Natural killer cell treated with Interleukin-12 subunit alpha and Interleukin-12 subunit beta and Interleukin-15 and Interleukin-18, amount 100 ng/mL, for 72 hours (primary cell): ENCODE measurements at regions not wholly inside any gene's neighbourhood (a gene's known extent, or its start where the extent isn't known, plus 50 kb on each side); places are given as distances from the start of the nearest gene placed in this dataset.

ENCODE experiments used
- ATAC-seq, 2 donors: fragments of 150-1000 bp; cut with Tn5 transposase in 1 of 2; sonication (Bioruptor Pico), chemical (Tn5 transposase) in 1 of 2; 2 replicates each; pipeline ENCODE4 v1.10.0; 2021
- DNase-seq: peaks from one replicate; pipeline ENCODE4 v3.0.0; 2022; ENCODE audit warnings: low spot score
- H3K27ac Mint-ChIP-seq, 2 donors: 1 replicate in 1 of 2; 2 replicates in 1 of 2; pipeline ENCODE4 v1.8.0; 2022; ENCODE audit warnings: mixed read lengths in 2 of 2, mild to moderate bottlenecking in 1 of 2, moderate library complexity in 1 of 2
- H3K27me3 Mint-ChIP-seq, 2 donors: 1 replicate in 1 of 2; 2 replicates in 1 of 2; pipeline ENCODE4 v1.8.0; 2022; ENCODE audit warnings: mixed read lengths in 2 of 2
- H3K36me3 Mint-ChIP-seq: one replicate; pipeline ENCODE4 v1.8.0; 2022; ENCODE audit warnings: mixed read lengths
- H3K4me1 Mint-ChIP-seq, 2 donors: 1 replicate in 1 of 2; 2 replicates in 1 of 2; pipeline ENCODE4 v1.8.0; 2022; ENCODE audit warnings: low read depth in 2 of 2, mixed read lengths in 2 of 2, mild to moderate bottlenecking in 1 of 2
- H3K4me3 Mint-ChIP-seq: one replicate; pipeline ENCODE4 v1.8.0; 2022; ENCODE audit warnings: mixed read lengths
- H3K9me3 Mint-ChIP-seq: 2 replicates; pipeline ENCODE4 v1.8.0; 2022; ENCODE audit warnings: mixed read lengths

DNA sequence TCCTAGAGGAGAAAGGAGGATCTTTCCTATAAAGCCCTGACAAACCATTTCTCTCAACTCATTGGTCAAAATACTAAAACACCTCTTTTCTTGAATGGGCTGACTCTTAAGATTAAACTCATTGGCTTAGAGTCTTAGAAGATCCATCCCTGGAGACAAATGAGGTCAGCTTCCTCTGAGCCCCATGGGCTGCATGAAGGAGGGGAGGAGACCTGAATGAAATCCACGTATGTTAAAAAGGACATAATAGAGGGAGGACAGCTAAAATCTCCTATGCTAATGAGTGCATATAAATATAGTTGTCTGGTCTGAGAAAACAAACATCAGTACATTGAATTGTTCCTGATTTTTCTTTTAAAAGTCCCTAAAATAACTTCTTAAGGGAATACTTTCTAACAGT is 255.0 kb downstream of the TBL1XR1 start:
- H3K4me1 Mint-ChIP-seq, result no peaks in the 10 kb centered on the region
- H3K9me3 Mint-ChIP-seq, result no peaks in the 10 kb centered on the region
- peaks cover 8 to 11% of the 10 kb centered on the region in 2 donors for H3K27me3 Mint-ChIP-seq
- H3K36me3 Mint-ChIP-seq, result no peaks in the 10 kb centered on the region
- no peak for DNase-seq
- no peak overlapping the region for H3K27ac Mint-ChIP-seq
- ATAC-seq, result no peak
- H3K4me3 Mint-ChIP-seq, result no peak overlapping the region

DNA sequence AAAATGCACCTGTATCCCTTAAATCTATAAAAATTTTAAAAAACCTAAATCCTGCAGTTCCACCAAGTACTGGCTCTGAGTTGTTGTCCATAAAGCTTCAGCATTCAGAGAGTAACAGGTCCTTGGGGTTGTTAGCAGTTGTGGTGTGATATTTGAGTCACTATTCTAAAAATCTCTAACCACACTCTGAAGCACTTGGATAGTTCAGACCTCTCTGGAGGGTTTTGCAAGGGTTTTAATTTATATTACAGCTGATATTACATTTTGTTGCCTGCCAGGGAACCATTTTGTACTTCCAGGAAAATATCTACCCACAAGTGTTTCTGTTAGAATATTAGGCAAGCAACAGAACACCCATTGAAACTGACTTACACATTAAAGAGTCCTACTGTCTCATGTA is 255.6 kb downstream of the TBL1XR1 start:
- DNase-seq (no peak), ATAC-seq (peak; percentile 75 to 78)
- Mint-ChIP-seq H3K27ac (no peak overlapping the region), H3K4me1 (no peaks in the 10 kb centered on the region), H3K36me3 (no peaks in the 10 kb centered on the region), H3K27me3 (peaks cover 8 to 11% of the 10 kb centered on the region in 2 donors), H3K4me3 (no peak overlapping the region), H3K9me3 (no peaks in the 10 kb centered on the region)

DNA sequence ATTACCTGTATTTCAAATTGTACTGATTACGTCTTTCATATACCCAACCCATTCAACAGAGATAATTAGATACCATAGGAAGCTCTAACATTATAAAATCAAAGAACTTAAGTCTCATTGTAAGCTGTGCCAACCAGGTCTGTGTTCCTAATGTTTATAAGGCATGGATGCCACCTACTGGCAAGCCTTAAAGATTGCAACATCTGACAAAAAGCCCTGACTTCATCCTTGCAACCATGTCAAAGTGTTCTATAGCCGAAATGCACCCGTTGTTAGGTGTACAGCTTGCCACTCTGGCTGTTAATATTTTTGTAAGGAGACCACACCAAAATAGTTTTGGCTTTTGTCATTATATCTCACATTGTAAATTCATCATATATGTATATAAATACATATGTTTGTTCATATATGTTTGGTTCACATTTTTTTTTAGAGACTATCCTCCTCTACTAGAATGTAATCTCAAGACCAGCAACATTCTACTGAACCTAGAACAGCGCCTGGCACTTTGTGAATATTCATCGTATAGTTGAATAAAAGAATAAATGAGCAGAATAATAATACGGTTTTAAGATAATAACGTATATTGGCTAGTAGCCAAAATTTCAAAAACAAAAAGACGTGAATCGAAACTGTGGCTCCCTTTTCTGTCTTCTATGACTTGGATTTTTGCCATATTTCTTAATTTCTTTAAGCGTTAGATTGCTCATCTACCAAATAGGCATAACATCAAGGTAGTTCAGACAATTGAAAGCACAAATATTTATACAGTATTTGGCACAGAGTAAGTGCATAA is 258.1 kb downstream of the TBL1XR1 start:
- no peaks in the 10 kb centered on the region for H3K4me1 Mint-ChIP-seq
- ATAC-seq (peak in 1 of 2 donors; percentile 52), DNase-seq (no peak)
- H3K9me3 Mint-ChIP-seq, result no peaks in the 10 kb centered on the region
- H3K36me3 Mint-ChIP-seq, result no peaks in the 10 kb centered on the region
- H3K27me3 Mint-ChIP-seq, result peaks cover 13 to 19% of the 10 kb centered on the region in 2 donors
- no peak overlapping the region for H3K4me3 Mint-ChIP-seq
- H3K27ac Mint-ChIP-seq, result no peak overlapping the region

DNA sequence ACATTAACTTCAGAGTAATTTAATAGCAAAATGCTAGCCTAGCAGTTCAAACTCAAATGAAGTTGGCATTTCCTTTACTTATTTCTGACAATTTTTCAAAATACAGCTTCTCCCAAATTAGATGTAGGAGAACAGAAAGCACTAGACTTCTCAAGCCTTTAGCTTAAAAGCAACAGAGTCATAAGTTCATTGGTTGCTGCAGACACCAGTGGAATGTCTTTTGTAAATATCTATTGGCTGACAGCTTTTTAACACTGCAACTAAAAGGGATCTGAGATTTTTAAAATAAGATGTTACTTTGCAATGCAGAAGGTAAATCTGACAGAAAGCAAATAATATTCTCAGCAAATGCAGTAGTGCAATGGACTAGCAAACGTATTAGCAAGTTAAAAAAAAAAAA is 259.3 kb downstream of the TBL1XR1 start:
- H3K9me3 Mint-ChIP-seq, result no peaks in the 10 kb centered on the region
- no peak overlapping the region for H3K27ac Mint-ChIP-seq
- no peaks in the 10 kb centered on the region for H3K36me3 Mint-ChIP-seq
- H3K27me3 Mint-ChIP-seq, result peaks cover 20 to 26% of the 10 kb centered on the region in 2 donors
- H3K4me3 Mint-ChIP-seq, result no peak overlapping the region
- no peaks in the 10 kb centered on the region for H3K4me1 Mint-ChIP-seq
- no peak for DNase-seq
- no peak for ATAC-seq

DNA sequence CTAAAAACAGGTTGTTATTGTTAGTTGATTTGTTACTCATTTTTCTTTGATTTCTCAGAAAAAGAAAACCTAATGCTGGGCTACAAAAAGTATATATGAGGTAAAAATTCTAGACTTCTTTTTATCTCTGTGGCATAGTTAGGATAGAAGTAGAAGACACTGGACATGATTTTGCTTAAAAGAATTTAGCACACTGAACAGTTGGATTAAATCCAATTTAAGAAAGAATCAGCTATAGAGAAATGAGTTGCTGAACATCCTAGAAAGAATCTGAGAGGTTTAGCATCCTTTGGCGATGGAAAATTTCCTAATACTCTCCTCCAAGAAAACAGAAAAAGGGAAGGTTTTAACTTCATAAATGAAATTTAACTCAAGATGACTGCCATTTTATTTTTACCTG is 259.7 kb downstream of the TBL1XR1 start:
- Mint-ChIP-seq H3K4me3 (no peak overlapping the region), H3K27me3 (peaks cover 20 to 29% of the 10 kb centered on the region in 2 donors), H3K9me3 (no peaks in the 10 kb centered on the region), H3K36me3 (no peaks in the 10 kb centered on the region), H3K4me1 (no peaks in the 10 kb centered on the region), H3K27ac (no peak overlapping the region)
- ATAC-seq (no peak), DNase-seq (no peak)

DNA sequence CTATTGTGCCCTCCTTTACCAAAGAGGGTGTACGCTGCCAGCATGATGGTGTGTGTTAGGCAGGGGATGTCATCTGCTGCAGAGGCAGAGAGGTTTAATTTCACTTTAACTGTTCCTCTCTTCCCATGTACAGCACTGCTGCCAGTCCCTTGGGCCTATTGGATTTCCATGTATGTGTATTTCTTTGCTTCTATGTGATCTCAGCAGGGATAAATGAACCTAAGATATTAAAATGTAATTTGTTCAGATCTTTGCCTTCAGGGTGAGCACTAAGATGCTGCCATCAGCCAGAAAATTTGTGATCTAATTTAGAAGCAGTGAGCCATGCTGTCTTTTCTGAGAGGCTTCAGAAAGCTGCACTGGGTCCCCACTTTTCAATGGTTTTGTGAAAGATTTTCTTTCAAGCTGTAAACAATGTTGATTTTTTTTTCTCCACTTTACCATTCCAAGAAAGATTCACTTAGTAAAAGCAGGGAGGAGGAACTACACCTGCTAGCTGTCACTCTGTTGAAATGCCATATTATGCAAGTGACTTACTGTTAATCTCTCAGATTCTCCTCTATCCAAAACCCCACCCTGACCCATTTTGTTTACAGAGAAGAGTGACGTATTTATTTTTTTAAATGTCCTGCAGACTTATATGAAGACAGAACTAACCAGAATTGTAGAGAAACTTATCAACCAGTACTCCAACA is 261.9 kb downstream of the TBL1XR1 start:
- Mint-ChIP-seq H3K9me3 (no peaks in the 10 kb centered on the region), H3K4me3 (no peak overlapping the region), H3K27ac (no peak overlapping the region), H3K27me3 (peaks cover 14 to 22% of the 10 kb centered on the region in 2 donors), H3K36me3 (no peaks in the 10 kb centered on the region), H3K4me1 (no peaks in the 10 kb centered on the region)
- DNase-seq, result no peak
- peak in 1 of 2 donors; percentile 53 for ATAC-seq

DNA sequence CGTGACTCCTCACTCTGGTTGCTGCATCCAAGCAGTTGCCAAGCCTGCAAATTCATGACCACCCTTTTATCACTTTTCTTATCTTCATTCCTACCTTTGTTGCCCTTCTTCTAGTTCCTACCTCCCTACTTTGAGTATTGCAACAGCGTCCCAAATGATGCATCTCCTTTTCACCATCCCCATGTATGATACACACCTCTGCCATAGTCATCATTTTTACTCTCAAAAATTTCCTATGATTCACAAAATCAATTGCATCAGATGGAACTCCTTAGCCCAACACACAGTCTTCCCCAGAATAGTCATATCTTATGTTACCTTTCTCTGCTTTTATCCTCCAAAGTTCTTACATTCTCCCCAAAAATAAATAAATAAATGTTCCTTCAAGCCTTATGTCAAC is 262.6 kb downstream of the TBL1XR1 start:
- no peak for ATAC-seq
- peaks cover 12 to 18% of the 10 kb centered on the region in 2 donors for H3K27me3 Mint-ChIP-seq
- H3K4me1 Mint-ChIP-seq, result no peaks in the 10 kb centered on the region
- H3K27ac Mint-ChIP-seq, result no peak overlapping the region
- no peak overlapping the region for H3K4me3 Mint-ChIP-seq
- H3K36me3 Mint-ChIP-seq, result no peaks in the 10 kb centered on the region
- no peak for DNase-seq
- no peaks in the 10 kb centered on the region for H3K9me3 Mint-ChIP-seq

DNA sequence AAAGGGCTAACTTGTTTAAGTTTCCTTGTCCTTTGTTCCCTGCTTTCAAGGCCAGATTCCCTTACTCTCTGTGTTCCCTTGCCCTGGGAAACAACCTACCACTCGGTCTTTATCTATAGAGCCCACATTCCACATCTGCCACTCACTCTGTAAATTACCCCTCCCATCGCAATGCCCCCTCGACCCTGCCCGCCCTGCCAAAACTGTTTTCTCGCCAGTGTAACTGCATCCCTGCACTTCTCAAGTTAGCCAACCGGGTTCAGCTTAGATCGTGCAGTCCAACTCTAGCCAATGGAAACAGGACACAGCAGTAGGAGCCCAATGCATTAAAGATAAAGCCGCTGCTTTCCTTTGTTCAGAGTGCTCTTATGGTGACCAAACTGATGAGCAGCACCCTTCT is 263.6 kb downstream of the TBL1XR1 start:
- H3K27me3 Mint-ChIP-seq, result peaks cover 12 to 18% of the 10 kb centered on the region in 2 donors
- H3K36me3 Mint-ChIP-seq, result no peaks in the 10 kb centered on the region
- no peaks in the 10 kb centered on the region for H3K4me1 Mint-ChIP-seq
- ATAC-seq (no peak), DNase-seq (no peak)
- H3K9me3 Mint-ChIP-seq, result no peaks in the 10 kb centered on the region
- H3K4me3 Mint-ChIP-seq, result no peak overlapping the region
- H3K27ac Mint-ChIP-seq, result no peak overlapping the region

DNA sequence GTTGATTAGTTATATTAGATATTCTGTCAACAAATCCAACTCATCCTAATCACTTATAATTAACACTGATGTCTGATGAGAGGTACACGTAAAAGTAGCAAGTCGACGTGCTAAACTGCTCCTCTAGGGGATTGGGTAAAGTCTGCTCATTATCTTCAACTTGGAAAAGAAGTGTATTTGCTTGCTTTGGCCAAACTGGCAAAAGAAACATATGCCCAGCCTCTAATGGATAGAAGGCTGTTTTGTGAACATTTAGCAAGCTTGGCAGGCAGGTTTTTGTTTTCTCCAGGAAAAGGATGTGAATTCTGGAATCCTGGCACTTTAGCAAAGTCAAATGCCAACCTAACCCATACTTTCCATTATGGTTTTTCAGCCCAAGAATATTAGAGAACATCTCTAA is 264.8 kb downstream of the TBL1XR1 start:
- ATAC-seq, result no peak
- Mint-ChIP-seq H3K4me1 (no peaks in the 10 kb centered on the region), H3K9me3 (no peaks in the 10 kb centered on the region), H3K27me3 (peaks cover 12 to 19% of the 10 kb centered on the region in 2 donors), H3K36me3 (no peaks in the 10 kb centered on the region), H3K27ac (no peak overlapping the region), H3K4me3 (no peak overlapping the region)
- no peak for DNase-seq

DNA sequence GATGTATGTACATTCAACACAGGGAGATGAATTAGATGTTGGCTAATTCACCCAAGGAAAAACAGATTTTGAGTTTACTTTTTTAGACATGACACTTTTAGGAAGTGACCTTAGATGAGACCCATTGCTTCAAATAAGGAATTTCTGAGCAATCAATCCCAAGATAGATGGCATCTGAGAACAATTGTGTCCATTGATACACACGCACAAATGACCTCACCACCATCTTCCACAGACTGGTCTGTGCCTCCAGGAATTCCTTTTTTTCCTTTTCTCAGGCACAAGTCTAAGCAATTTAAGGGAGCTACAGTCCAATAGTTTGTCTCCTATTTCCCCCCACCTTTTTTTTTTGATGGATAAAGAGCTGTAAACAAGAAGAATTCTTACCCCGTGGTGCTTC is 265.3 kb downstream of the TBL1XR1 start:
- no peak overlapping the region for H3K27ac Mint-ChIP-seq

DNA sequence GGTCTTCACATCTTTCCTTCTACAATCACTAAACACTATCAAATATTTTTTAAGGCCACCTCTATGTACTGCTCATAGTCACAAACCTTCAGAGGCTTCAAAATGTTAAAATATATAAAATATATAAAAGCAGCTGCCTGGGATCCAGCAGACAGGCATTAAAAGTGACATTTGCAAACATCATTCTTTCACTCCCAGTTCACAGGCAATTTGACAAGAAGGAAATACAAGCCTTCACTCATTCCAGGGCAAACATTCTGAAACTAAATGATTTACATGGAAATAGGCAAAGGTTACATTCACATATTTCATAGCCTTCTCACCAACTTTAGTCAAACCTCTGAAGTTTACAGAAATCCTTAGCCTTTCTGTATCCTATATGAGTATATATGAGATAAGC is 266.3 kb downstream of the TBL1XR1 start:
- peaks cover 6 to 8% of the 10 kb centered on the region in 2 donors for H3K4me1 Mint-ChIP-seq
- DNase-seq, result no peak
- H3K36me3 Mint-ChIP-seq, result no peaks in the 10 kb centered on the region
- H3K9me3 Mint-ChIP-seq, result no peaks in the 10 kb centered on the region
- peaks cover 19 to 26% of the 10 kb centered on the region in 2 donors for H3K27me3 Mint-ChIP-seq
- ATAC-seq, result no peak
- no peak overlapping the region for H3K27ac Mint-ChIP-seq
- no peak overlapping the region for H3K4me3 Mint-ChIP-seq

More for the DNA sequence above, 265.3 kb downstream of the TBL1XR1 start:
- peaks cover 0 to 4% of the 10 kb centered on the region in 2 donors for H3K4me1 Mint-ChIP-seq
- no peaks in the 10 kb centered on the region for H3K36me3 Mint-ChIP-seq
- H3K9me3 Mint-ChIP-seq, result no peaks in the 10 kb centered on the region
- H3K4me3 Mint-ChIP-seq, result no peak overlapping the region
- DNase-seq (no peak), ATAC-seq (no peak)
- peaks cover 15 to 24% of the 10 kb centered on the region in 2 donors for H3K27me3 Mint-ChIP-seq

DNA sequence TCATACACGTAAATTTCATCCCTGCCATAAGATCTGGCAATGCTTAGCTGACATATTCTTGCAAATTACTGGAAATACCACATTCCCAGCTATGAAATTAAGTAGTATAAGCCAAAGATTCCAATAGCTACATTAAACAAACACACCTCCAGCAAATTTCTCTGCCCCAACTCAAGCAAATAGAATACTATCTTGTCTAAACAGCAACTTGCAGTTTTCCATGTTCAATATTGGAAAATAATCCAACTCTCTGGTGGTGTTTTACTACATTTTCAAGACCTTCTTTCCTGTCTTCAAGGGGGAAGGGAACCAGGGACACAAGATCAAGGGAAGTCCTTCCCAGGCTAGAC is 268.7 kb downstream of the TBL1XR1 start:
- Mint-ChIP-seq H3K4me3 (no peak overlapping the region), H3K27me3 (peaks cover 13 to 20% of the 10 kb centered on the region in 2 donors), H3K36me3 (no peaks in the 10 kb centered on the region), H3K9me3 (no peaks in the 10 kb centered on the region), H3K27ac (no peak overlapping the region), H3K4me1 (peaks cover 6 to 8% of the 10 kb centered on the region in 2 donors)
- ATAC-seq, result no peak
- DNase-seq, result no peak

DNA sequence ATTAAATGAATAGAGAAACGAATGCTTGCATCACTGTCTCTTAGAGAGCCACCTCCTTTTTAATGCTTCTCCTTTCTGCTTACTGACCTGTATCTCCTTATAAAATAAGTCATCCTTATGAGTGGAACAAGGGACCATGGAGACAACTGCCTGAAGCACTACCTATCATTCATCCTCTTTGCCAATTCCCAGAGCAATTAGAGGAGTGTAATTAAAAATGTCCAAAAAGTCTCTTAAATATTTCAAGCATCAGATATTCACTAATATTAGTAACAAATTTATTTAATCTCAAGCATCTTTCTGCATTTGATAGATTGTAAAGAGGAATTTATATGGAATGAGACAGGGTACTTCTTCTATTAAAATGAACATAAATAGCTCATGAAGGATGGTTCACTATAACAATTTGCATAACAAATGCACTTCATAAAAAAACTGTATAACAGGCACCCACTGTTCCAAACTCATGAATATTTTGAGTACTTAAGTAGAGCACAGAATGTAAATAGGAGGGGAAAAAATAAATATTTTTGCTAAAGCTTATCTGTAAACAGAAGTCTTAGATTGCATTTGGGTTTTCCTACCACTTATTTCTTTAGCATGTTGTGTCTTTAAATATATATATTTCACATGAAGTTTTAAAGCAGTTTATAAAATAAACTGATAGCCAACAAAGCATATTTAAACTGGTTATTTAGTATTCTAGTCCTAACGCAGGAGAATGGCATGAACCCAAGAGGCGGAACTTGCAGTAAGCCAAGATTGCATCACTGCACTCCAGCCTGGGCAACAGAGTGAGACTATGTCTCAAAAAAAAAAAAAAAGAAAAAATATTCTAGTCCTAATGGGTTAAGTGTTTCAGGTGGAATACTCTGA is 269.3 kb downstream of the TBL1XR1 start:
- ATAC-seq, result no peak
- Mint-ChIP-seq H3K4me1 (peaks cover 6 to 8% of the 10 kb centered on the region in 2 donors), H3K9me3 (no peaks in the 10 kb centered on the region), H3K27ac (no peak overlapping the region), H3K4me3 (no peak overlapping the region), H3K36me3 (no peaks in the 10 kb centered on the region), H3K27me3 (peaks cover 8 to 19% of the 10 kb centered on the region in 2 donors)
- DNase-seq, result no peak

DNA sequence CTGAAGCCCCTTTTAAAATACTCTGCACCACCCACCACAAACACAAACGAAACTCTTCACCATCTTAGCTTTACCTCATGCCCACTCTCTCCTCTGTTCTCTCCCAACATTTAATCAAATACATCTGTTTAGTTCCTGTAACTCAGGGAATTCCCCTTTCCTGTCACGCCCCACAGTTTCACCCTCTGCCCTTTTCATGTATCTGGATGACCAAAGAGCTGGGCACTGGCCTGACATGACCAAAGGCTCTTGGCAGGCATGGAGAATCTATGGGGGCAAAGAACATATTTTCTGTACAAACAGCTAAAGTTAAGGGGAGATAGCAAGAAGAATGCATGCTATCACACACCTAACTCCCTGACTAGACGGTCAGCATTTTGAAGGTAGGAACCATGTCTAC is 270.0 kb downstream of the TBL1XR1 start:
- Mint-ChIP-seq H3K27ac (no peak overlapping the region), H3K9me3 (no peaks in the 10 kb centered on the region), H3K4me3 (no peak overlapping the region), H3K36me3 (no peaks in the 10 kb centered on the region), H3K4me1 (peaks cover 6 to 8% of the 10 kb centered on the region in 2 donors), H3K27me3 (peaks cover 8 to 17% of the 10 kb centered on the region in 2 donors)
- no peak for ATAC-seq
- DNase-seq, result no peak
